ENCODE measurements at regions not wholly inside any gene's neighbourhood (a gene's known extent, or its start where the extent isn't known, plus 50 kb on each side); places are given as distances from the start of the nearest gene placed in this dataset.
"Not testable (repeated sequence)": the region's sequence is repeated elsewhere in the genome, so short reads cannot be mapped to it uniquely, and the experiment has no call there.

GRCh38 chr5:27450607-27451006 is 412.2 kb upstream of the CDH9 start:
- WGBS, 2 donors (ENCODE audit: low coverage in 1 of 2), result 43 to 67% methylated on average over 3 of the region's 3 CpGs
- TF ChIP-seq POLR2AphosphoS5 (IDR thresholded peaks at IDR 0.05) (no peak), POLR2A (IDR thresholded peaks at IDR 0.05) (no peak), CTCF (IDR thresholded peaks at IDR 0.05) (no peak), EP300 (IDR thresholded peaks at IDR 0.05; ENCODE audit: low read depth) (no peak)
- in situ Hi-C loops (cut with MboI; ENCODE audit: low pct_ligation_motif_present in 1 of 4, low pct_unique_long_range_greater_than_20kb in 1 of 4, low sequenced_read_pairs in 3 of 4), result no loop called here
- H3K4me1 ChIP-seq, result no peaks in the 10 kb centered on the region
- peaks cover 0 to 5% of the 10 kb centered on the region in 2 donors for H3K9me3 ChIP-seq
- H3K36me3 ChIP-seq, result no peaks in the 10 kb centered on the region
- intact Hi-C loops (cut with DNase I; ENCODE audit: low total_unique reads), result no loop called here
- H3K27me3 ChIP-seq, result no peaks in the 10 kb centered on the region
- no peak for DNase-seq
- no peak overlapping the region for H3K27ac ChIP-seq
- H3K4me3 ChIP-seq, result no peak overlapping the region

- intact Hi-C loops (cut with DNase I; ENCODE audit: low total_unique reads); H3K27me3 ChIP-seq; H3K27ac ChIP-seq; in situ Hi-C loops (cut with MboI; ENCODE audit: low pct_ligation_motif_present in 1 of 4, low pct_unique_long_range_greater_than_20kb in 1 of 4, low sequenced_read_pairs in 3 of 4); H3K4me3 ChIP-seq; DNase-seq; H3K4me1 ChIP-seq; H3K36me3 ChIP-seq; H3K9me3 ChIP-seq: not testable (repeated sequence)
- 92% methylated on average over 3 of the region's 20 CpGs; no CpG with 5 or more reads in 1 of the 2 donors for WGBS, 2 donors (ENCODE audit: low coverage in 1 of 2)
Observed at GRCh38 chr5:27439383-27439782, 401.0 kb upstream of the CDH9 start.

GRCh38 chr5:27437594-27438200 is 399.3 kb upstream of the CDH9 start:
- DNase-seq, result no peak
- WGBS, 2 donors (ENCODE audit: low coverage in 1 of 2), result 65 to 73% methylated on average over 2 of the region's 2 CpGs
- Histone ChIP-seq H3K4me1 (no peaks in the 10 kb centered on the region), H3K27me3 (no peaks in the 10 kb centered on the region), H3K9me3 (no peaks in the 10 kb centered on the region), H3K36me3 (no peaks in the 10 kb centered on the region), H3K27ac (no peak overlapping the region), H3K4me3 (no peak overlapping the region)
- intact Hi-C loops (cut with DNase I; ENCODE audit: low total_unique reads), result no loop called here
- in situ Hi-C loops (cut with MboI; ENCODE audit: low pct_ligation_motif_present in 1 of 4, low pct_unique_long_range_greater_than_20kb in 1 of 4, low sequenced_read_pairs in 3 of 4), result no loop called here
- TF ChIP-seq EP300 (IDR thresholded peaks at IDR 0.05; ENCODE audit: low read depth) (no peak), POLR2AphosphoS5 (IDR thresholded peaks at IDR 0.05) (no peak), POLR2A (IDR thresholded peaks at IDR 0.05) (no peak), CTCF (IDR thresholded peaks at IDR 0.05) (no peak)

GRCh38 chr5:27434335-27434734 is 395.9 kb upstream of the CDH9 start:
- Histone ChIP-seq H3K27me3 (no peaks in the 10 kb centered on the region), H3K4me3 (no peak overlapping the region), H3K4me1 (no peaks in the 10 kb centered on the region), H3K36me3 (no peaks in the 10 kb centered on the region), H3K9me3 (no peaks in the 10 kb centered on the region), H3K27ac (no peak overlapping the region)
- TF ChIP-seq EP300 (IDR thresholded peaks at IDR 0.05; ENCODE audit: low read depth) (no peak), POLR2A (IDR thresholded peaks at IDR 0.05) (no peak), POLR2AphosphoS5 (IDR thresholded peaks at IDR 0.05) (no peak), CTCF (IDR thresholded peaks at IDR 0.05) (no peak)
- in situ Hi-C loops (cut with MboI; ENCODE audit: low pct_ligation_motif_present in 1 of 4, low pct_unique_long_range_greater_than_20kb in 1 of 4, low sequenced_read_pairs in 3 of 4) (no loop called here), intact Hi-C loops (cut with DNase I; ENCODE audit: low total_unique reads) (no loop called here)
- no peak for DNase-seq
- 66 to 80% methylated on average over 4 of the region's 4 CpGs for WGBS, 2 donors (ENCODE audit: low coverage in 1 of 2)

GRCh38 chr5:27414099-27414498 is 375.7 kb upstream of the CDH9 start:
- no peak for DNase-seq
- 81 to 100% methylated on average over 1 of the region's 1 CpG for WGBS, 2 donors (ENCODE audit: low coverage in 1 of 2)
- in situ Hi-C loops (cut with MboI; ENCODE audit: low pct_ligation_motif_present in 1 of 4, low pct_unique_long_range_greater_than_20kb in 1 of 4, low sequenced_read_pairs in 3 of 4) (no loop called here), intact Hi-C loops (cut with DNase I; ENCODE audit: low total_unique reads) (no loop called here)
- Histone ChIP-seq H3K27ac (no peak overlapping the region), H3K36me3 (no peaks in the 10 kb centered on the region), H3K9me3 (no peaks in the 10 kb centered on the region), H3K4me1 (no peaks in the 10 kb centered on the region), H3K4me3 (no peak overlapping the region), H3K27me3 (no peaks in the 10 kb centered on the region)
- TF ChIP-seq EP300 (IDR thresholded peaks at IDR 0.05; ENCODE audit: low read depth) (no peak), POLR2A (IDR thresholded peaks at IDR 0.05) (no peak), POLR2AphosphoS5 (IDR thresholded peaks at IDR 0.05) (no peak), CTCF (IDR thresholded peaks at IDR 0.05) (no peak)
